ENCODE measurements at regions not wholly inside any gene's neighbourhood (a gene's known extent, or its start where the extent isn't known, plus 50 kb on each side); places are given as distances from the start of the nearest gene placed in this dataset.

DNA sequence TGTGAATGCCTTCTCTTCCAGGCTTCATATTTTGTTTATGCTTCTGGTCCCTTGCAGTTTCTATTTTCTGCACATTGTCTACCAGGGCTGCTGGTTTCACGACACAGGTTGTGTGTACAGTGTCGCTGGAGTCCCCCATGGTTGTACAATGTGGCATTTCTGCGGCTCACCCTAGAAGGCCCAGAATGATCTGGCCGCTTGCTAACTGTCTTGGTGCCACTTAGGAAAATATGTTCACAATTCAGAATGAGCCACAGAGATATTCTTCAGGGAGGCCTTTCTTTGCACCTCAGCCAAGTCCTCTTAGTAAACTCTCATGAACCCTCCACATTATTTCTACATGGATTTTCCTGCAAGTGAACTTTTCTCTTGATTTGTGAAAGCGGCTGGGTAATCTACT is 195.4 kb downstream of the SUDS3 start (continued):
- TF ChIP-seq EZH2 (IDR thresholded peaks at IDR 0.05; ENCODE audit: low read depth, low read length, severe bottlenecking), result no peak
- TF ChIP-seq HDAC2 (IDR thresholded peaks at IDR 0.05; ENCODE audit: borderline replicate concordance in 1 of 2, low read depth in 2 of 2, low read length in 2 of 2), result no peak
- TF ChIP-seq POLR2AphosphoS5 (IDR thresholded peaks at IDR 0.05; ENCODE audit: low read depth, low read length), result no peak
- TF ChIP-seq CHD7 (IDR thresholded peaks at IDR 0.05; ENCODE audit: insufficient replicate concordance, low read length), result no peak
